ENCODE measurements at regions not wholly inside any gene's neighbourhood (a gene's known extent, or its start where the extent isn't known, plus 50 kb on each side); places are given as distances from the start of the nearest gene placed in this dataset.
"Not testable (repeated sequence)": the region's sequence is repeated elsewhere in the genome, so short reads cannot be mapped to it uniquely, and the experiment has no call there.

- not testable (repeated sequence) for H3K27ac ChIP-seq
These were observed 56.8 kb downstream of the SCGB2B2 start for GRCh38 chr19:34620134-34620533.

- TF ChIP-seq CTCF (conservative IDR thresholded peaks at IDR 0.05), result no peak
- no peak overlapping the region for H3K27ac ChIP-seq
These were observed 58.5 kb downstream of the SCGB2B2 start for GRCh38 chr19:34618410-34618809.

- H3K27ac ChIP-seq, result not testable (repeated sequence)
These were observed 59.0 kb downstream of the SCGB2B2 start for GRCh38 chr19:34617996-34618395.

- no peak overlapping the region for H3K27ac ChIP-seq
- TF ChIP-seq CTCF (conservative IDR thresholded peaks at IDR 0.05), result no peak
These were observed 74.0 kb downstream of the SCGB2B2 start for GRCh38 chr19:34603003-34603402.

- H3K27ac ChIP-seq, result no peak overlapping the region
- TF ChIP-seq CTCF (conservative IDR thresholded peaks at IDR 0.05), result no peak
These were observed 75.9 kb downstream of the SCGB2B2 start for GRCh38 chr19:34601071-34601470.

- H3K27ac ChIP-seq, result no peak overlapping the region
- TF ChIP-seq CTCF (conservative IDR thresholded peaks at IDR 0.05), result no peak
These were observed 76.6 kb downstream of the SCGB2B2 start for GRCh38 chr19:34600366-34600765.

- no peak for TF ChIP-seq CTCF (conservative IDR thresholded peaks at IDR 0.05)
- H3K27ac ChIP-seq, result no peak overlapping the region
These were observed 78.5 kb downstream of the SCGB2B2 start for GRCh38 chr19:34598217-34599155.

GRCh38 chr19:34597596-34597995 is 79.4 kb downstream of the SCGB2B2 start:
- no peak for TF ChIP-seq CTCF (conservative IDR thresholded peaks at IDR 0.05)

More at GRCh38 chr19:34597596-34597995, 79.4 kb downstream of the SCGB2B2 start:
- H3K27ac ChIP-seq, result no peak overlapping the region
